Gastrocnemius medialis (tissue), 4 donors: ENCODE measurements at regions not wholly inside any gene's neighbourhood (a gene's known extent, or its start where the extent isn't known, plus 50 kb on each side); places are given as distances from the start of the nearest gene placed in this dataset.

ENCODE experiments used
- ATAC-seq, 2 donors: fragments of 150-250 bp; one replicate each; pipeline ENCODE4 v1.9.1; 2016
- DNase-seq, 2 donors: peaks; one replicate each; pipeline ENCODE4 v3.0.0-alpha.2; 2019
- H3K27ac ChIP-seq, 4 donors: fragments of 200-600 bp; sonication (generic); 1 replicate in 1 of 4; 2 replicates in 3 of 4; pipeline ENCODE4 v1.5.1; 2016 to 2018; ENCODE audit warnings: mild to moderate bottlenecking in 2 of 4, moderate library complexity in 1 of 4
- H3K27me3 ChIP-seq, 3 donors: fragments of 200-600 bp; sonication (generic) in 2 of 3; 1 replicate in 1 of 3; 2 replicates in 2 of 3; pipeline versions ENCODE4 v1.5.1 to v1.6.0; 2016 to 2019; ENCODE audit warnings: mild to moderate bottlenecking in 1 of 3, moderate library complexity in 1 of 3
- H3K36me3 ChIP-seq, 2 donors: fragments of 200-600 bp; sonication (generic) in 1 of 2; one replicate each; pipeline ENCODE4 v1.5.1; 2017 to 2018
- H3K4me1 ChIP-seq, 2 donors: fragments of 200-600 bp; sonication (generic) in 1 of 2; one replicate each; pipeline ENCODE4 v1.5.1; 2016 to 2017; ENCODE audit warnings: mild to moderate bottlenecking in 2 of 2
- H3K4me3 ChIP-seq, 4 donors: fragments of 200-600 bp; sonication (generic) in 3 of 4; 1 replicate in 1 of 4; 2 replicates in 3 of 4; pipeline ENCODE4 v1.5.1; 2016 to 2019; ENCODE audit warnings: mild to moderate bottlenecking in 2 of 4
- H3K9me3 ChIP-seq, 3 donors: fragments of 200-600 bp; sonication (generic) in 2 of 3; 1 replicate in 1 of 3; 2 replicates in 2 of 3; pipeline ENCODE4 v1.5.1; 2016 to 2019
- CTCF ChIP-seq, 5 experiments: fragments of 450-650 bp in 3 of 5; fragments of 200-600 bp in 2 of 5; sonication (generic) in 2 of 5; IDR thresholded peaks in 4 of 5; conservative IDR thresholded peaks in 1 of 5; 1 replicate in 4 of 5; 2 replicates in 1 of 5; pipeline ENCODE4 v1.5.1; 2016 to 2019; ENCODE audit warnings: antibody characterized with exemption in 5 of 5, mild to moderate bottlenecking in 3 of 5, moderate library complexity in 3 of 5
- POLR2A ChIP-seq, 2 donors: fragments of 450-650 bp; IDR thresholded peaks; one replicate each; pipeline ENCODE4 v1.6.1; 2017; ENCODE audit warnings: antibody characterized with exemption in 2 of 2, mild to moderate bottlenecking in 2 of 2, moderate library complexity in 2 of 2
- in situ Hi-C, 4 donors: fragments of 200-750 bp; cut with MboI; loops; one replicate each; pipeline versions ENCODE4 v1.15.0 to v1.8.0; 2017; ENCODE audit warnings: low sequenced_read_pairs in 4 of 4
- intact Hi-C: fragments of 100-400 bp; cut with DNase I; formaldehyde crosslinking; loops from one replicate; pipeline ENCODE4 v1.15.1; 2023; ENCODE audit warnings: low total_unique reads

GRCh38 chrX:121236040-121236439 lies 188.6 kb downstream of the GLUD2 start:
- Histone ChIP-seq H3K9me3 (no peaks in the 10 kb centered on the region), H3K36me3 (no peaks in the 10 kb centered on the region), H3K4me1 (no peaks in the 10 kb centered on the region), H3K27me3 (no peaks in the 10 kb centered on the region), H3K4me3 (no peak overlapping the region), H3K27ac (no peak overlapping the region)
- ATAC-seq: no peak
- DNase-seq: no peak
- no peak for TF ChIP-seq POLR2A (IDR thresholded peaks at IDR 0.05)
- TF ChIP-seq CTCF (IDR thresholded peaks at IDR 0.05 in 4 of 5, conservative IDR thresholded peaks at IDR 0.05 in 1 of 5): no peak
- intact Hi-C loops (no loop called here), in situ Hi-C loops (no loop called here)

- Histone ChIP-seq H3K27ac (no peak overlapping the region), H3K4me1 (no peaks in the 10 kb centered on the region), H3K27me3 (no peaks in the 10 kb centered on the region), H3K36me3 (no peaks in the 10 kb centered on the region), H3K9me3 (no peaks in the 10 kb centered on the region), H3K4me3 (no peak overlapping the region)
- DNase-seq (no peak), ATAC-seq (no peak)
- in situ Hi-C loops: no loop called here
- intact Hi-C loops: no loop called here
- TF ChIP-seq CTCF (IDR thresholded peaks at IDR 0.05 in 4 of 5, conservative IDR thresholded peaks at IDR 0.05 in 1 of 5) (no peak), POLR2A (IDR thresholded peaks at IDR 0.05) (no peak)
Measured at GRCh38 chrX:121238093-121238492, 190.7 kb downstream of the GLUD2 start.

GRCh38 chrX:121244511-121244910 lies 197.1 kb downstream of the GLUD2 start:
- no peak overlapping the region for H3K4me3 ChIP-seq
- H3K36me3 ChIP-seq: no peaks in the 10 kb centered on the region
- no peaks in the 10 kb centered on the region for H3K27me3 ChIP-seq
- no peaks in the 10 kb centered on the region for H3K4me1 ChIP-seq
- no peak for ATAC-seq
- H3K27ac ChIP-seq: no peak overlapping the region
- DNase-seq: no peak
- intact Hi-C loops: no loop called here
- no peaks in the 10 kb centered on the region for H3K9me3 ChIP-seq
- TF ChIP-seq POLR2A (IDR thresholded peaks at IDR 0.05): no peak
- no peak for TF ChIP-seq CTCF (IDR thresholded peaks at IDR 0.05 in 4 of 5, conservative IDR thresholded peaks at IDR 0.05 in 1 of 5)
- in situ Hi-C loops: no loop called here

- DNase-seq (no peak), ATAC-seq (no peak)
- no peaks in the 10 kb centered on the region for H3K4me1 ChIP-seq
- H3K27me3 ChIP-seq: no peaks in the 10 kb centered on the region
- intact Hi-C loops: no loop called here
- TF ChIP-seq CTCF (IDR thresholded peaks at IDR 0.05 in 4 of 5, conservative IDR thresholded peaks at IDR 0.05 in 1 of 5): no peak
- no peak for TF ChIP-seq POLR2A (IDR thresholded peaks at IDR 0.05)
- H3K4me3 ChIP-seq: no peak overlapping the region
- no peaks in the 10 kb centered on the region for H3K9me3 ChIP-seq
- no peaks in the 10 kb centered on the region for H3K36me3 ChIP-seq
- in situ Hi-C loops: no loop called here
- H3K27ac ChIP-seq: no peak overlapping the region
Measured at GRCh38 chrX:121245763-121246162, 198.4 kb downstream of the GLUD2 start.

- in situ Hi-C loops: no loop called here
- H3K27me3 ChIP-seq: no peaks in the 10 kb centered on the region
- no peak for ATAC-seq
- no peaks in the 10 kb centered on the region for H3K4me1 ChIP-seq
- intact Hi-C loops: no loop called here
- no peaks in the 10 kb centered on the region for H3K9me3 ChIP-seq
- H3K36me3 ChIP-seq: no peaks in the 10 kb centered on the region
- DNase-seq: no peak
- H3K4me3 ChIP-seq: no peak overlapping the region
- H3K27ac ChIP-seq: no peak overlapping the region
- TF ChIP-seq POLR2A (IDR thresholded peaks at IDR 0.05) (no peak), CTCF (IDR thresholded peaks at IDR 0.05 in 4 of 5, conservative IDR thresholded peaks at IDR 0.05 in 1 of 5) (no peak)
Measured at GRCh38 chrX:121254336-121254735, 206.9 kb downstream of the GLUD2 start.
